ENCODE measurements at regions not wholly inside any gene's neighbourhood (a gene's known extent, or its start where the extent isn't known, plus 50 kb on each side); places are given as distances from the start of the nearest gene placed in this dataset.

DNA sequence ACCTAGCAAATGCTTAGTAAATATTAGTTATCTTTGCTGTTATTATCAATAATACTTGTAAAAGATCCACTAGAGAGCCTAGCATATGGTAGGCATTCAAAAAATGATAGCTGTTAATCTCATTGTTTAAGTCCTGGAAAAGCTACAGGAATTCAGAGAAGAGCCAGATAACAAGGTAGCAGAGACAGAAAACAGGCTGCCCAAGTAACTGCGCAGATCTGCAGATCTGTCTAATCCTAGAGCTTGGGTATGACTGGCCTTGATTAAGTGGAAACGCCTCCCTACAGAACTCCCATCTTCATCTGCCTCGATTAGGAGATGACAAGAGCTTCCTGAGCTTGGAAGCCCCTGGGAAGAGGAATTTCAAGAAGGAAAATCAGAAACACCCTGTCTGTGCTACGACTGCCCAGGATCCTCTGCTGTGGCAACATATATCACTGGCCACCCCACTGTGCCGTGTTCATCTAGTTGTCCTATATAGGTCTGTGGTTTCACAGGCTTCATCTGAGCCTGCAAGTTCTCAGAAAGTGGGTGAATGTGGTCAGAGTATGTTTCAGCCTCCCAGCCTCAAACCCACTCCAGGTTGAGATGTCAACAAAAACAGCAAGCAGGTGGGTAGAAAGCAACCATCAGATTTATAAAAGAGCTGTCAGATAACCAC lies 151.5 kb upstream of the PKDCC start:
- no peaks in the 10 kb centered on the region for H3K9me3 ChIP-seq
- intact Hi-C loops (cut with DNase I; ENCODE audit: low total_unique reads) = no loop called here
- WGBS, 5 donors = 64 to 80% (median 77%) methylated on average over 5 of the region's 5 CpGs
- H3K4me3 ChIP-seq = no peak overlapping the region
- H3K27me3 ChIP-seq = no peaks in the 10 kb centered on the region
- peak in 1 of 2 donors; percentile 26 for DNase-seq
- H3K36me3 ChIP-seq = no peaks in the 10 kb centered on the region
- H3K4me1 ChIP-seq = peaks cover 0 to 14% (median 0%) of the 10 kb centered on the region in 4 donors
- TF ChIP-seq POLR2A (IDR thresholded peaks at IDR 0.05) = no peak
- TF ChIP-seq, protein P1, sequence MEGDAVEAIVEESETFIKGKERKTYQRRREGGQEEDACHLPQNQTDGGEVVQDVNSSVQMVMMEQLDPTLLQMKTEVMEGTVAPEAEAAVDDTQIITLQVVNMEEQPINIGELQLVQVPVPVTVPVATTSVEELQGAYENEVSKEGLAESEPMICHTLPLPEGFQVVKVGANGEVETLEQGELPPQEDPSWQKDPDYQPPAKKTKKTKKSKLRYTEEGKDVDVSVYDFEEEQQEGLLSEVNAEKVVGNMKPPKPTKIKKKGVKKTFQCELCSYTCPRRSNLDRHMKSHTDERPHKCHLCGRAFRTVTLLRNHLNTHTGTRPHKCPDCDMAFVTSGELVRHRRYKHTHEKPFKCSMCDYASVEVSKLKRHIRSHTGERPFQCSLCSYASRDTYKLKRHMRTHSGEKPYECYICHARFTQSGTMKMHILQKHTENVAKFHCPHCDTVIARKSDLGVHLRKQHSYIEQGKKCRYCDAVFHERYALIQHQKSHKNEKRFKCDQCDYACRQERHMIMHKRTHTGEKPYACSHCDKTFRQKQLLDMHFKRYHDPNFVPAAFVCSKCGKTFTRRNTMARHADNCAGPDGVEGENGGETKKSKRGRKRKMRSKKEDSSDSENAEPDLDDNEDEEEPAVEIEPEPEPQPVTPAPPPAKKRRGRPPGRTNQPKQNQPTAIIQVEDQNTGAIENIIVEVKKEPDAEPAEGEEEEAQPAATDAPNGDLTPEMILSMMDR (IDR thresholded peaks at IDR 0.05) = no peak
- TF ChIP-seq POLR2AphosphoS5 (IDR thresholded peaks at IDR 0.05) = no peak
- TF ChIP-seq EP300 (IDR thresholded peaks at IDR 0.05) = no peak
- no peak overlapping the region for H3K27ac ChIP-seq

DNA sequence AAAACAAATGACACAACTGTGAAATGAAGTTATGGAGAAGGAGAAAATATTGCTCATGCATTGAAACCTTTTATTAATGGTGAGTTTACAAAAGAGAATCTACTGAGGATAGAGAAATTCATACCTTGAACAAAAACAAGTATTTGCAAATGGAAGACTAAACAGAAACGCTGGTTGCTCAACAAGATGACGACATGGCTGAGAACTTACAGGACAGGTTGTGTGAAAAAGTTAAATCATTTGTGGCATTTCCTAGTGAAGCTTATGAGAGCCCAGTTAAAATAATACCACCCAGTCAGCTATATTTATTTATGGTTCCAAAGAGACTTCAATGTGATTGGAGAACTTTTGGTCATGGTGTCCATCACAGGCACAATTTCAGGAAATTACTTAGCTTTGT lies 148.6 kb upstream of the PKDCC start:
- intact Hi-C loops (cut with DNase I; ENCODE audit: low total_unique reads) = no loop called here
- H3K4me3 ChIP-seq = no peak overlapping the region
- no peaks in the 10 kb centered on the region for H3K36me3 ChIP-seq
- peaks cover 0 to 14% (median 0%) of the 10 kb centered on the region in 4 donors for H3K4me1 ChIP-seq
- peak in 1 of 2 donors; percentile 78 for DNase-seq
- no peak overlapping the region for H3K27ac ChIP-seq
- no peak for TF ChIP-seq EP300 (IDR thresholded peaks at IDR 0.05)
- TF ChIP-seq, protein P1 (IDR thresholded peaks at IDR 0.05) = no peak
- no peak for TF ChIP-seq POLR2AphosphoS5 (IDR thresholded peaks at IDR 0.05)
- no peak for TF ChIP-seq POLR2A (IDR thresholded peaks at IDR 0.05)
- WGBS, 5 donors = 57 to 70% (median 61%) methylated on average over 2 of the region's 2 CpGs
- H3K27me3 ChIP-seq = peaks cover 0 to 9% (median 0%) of the 10 kb centered on the region in 3 donors
- no peaks in the 10 kb centered on the region for H3K9me3 ChIP-seq

DNA sequence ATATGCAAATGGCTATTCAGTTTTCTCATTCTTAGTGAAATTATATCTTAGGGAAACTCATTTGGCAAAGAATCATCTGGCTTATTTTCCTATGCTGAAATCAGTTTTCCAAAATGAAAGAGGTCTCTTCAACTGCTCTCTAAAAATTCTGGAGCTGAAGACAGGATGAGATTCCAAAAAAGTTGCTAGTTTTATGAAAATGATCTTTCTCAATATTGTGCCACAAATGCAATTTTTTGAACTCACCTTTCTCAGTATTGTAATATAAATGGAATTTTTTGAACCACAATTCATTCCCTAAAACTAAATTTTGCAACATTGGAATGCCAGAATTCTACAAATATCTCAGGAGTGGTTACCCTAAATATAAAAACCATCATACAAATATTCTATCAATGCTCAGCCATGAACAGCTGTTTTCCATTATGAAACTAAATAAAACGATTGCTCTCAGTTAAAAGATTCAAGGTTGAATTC lies 147.7 kb upstream of the PKDCC start:
- H3K4me1 ChIP-seq = peaks cover 0 to 14% (median 0%) of the 10 kb centered on the region in 4 donors
- no peak overlapping the region for H3K4me3 ChIP-seq
- 58 to 92% (median 80%) methylated on average over 1 of the region's 1 CpG for WGBS, 5 donors
- no peaks in the 10 kb centered on the region for H3K36me3 ChIP-seq
- H3K27me3 ChIP-seq = peaks cover 0 to 9% (median 0%) of the 10 kb centered on the region in 3 donors
- H3K9me3 ChIP-seq = no peaks in the 10 kb centered on the region
- DNase-seq = peak in 1 of 2 donors; percentile 22
- TF ChIP-seq POLR2A (IDR thresholded peaks at IDR 0.05) (no peak), EP300 (IDR thresholded peaks at IDR 0.05) (no peak), POLR2AphosphoS5 (IDR thresholded peaks at IDR 0.05) (no peak)
- TF ChIP-seq, protein P1 (IDR thresholded peaks at IDR 0.05) = no peak
- intact Hi-C loops (cut with DNase I; ENCODE audit: low total_unique reads) = no loop called here
- no peak overlapping the region for H3K27ac ChIP-seq

DNA sequence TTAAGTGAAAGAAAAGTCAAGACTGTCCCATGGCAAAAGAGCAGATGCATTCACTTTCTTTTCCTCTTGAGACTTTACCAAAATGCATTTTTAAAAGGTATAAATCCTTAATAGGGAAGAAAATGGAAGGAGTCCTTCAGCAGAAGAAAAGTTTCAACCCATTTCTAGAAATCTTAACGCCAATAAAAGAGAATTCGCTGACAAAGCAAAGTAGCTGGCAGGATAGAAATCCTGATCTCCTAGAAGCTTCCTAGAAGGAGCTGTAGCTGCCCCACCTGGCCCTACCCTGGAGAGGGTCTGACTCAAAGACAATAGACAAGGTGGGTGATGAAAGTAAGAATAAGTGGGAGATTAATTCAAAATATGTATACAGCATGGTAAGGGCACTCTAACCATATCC lies 144.9 kb upstream of the PKDCC start:
- Histone ChIP-seq H3K9me3 (no peaks in the 10 kb centered on the region), H3K4me1 (peaks cover 0 to 15% (median 0%) of the 10 kb centered on the region in 4 donors), H3K4me3 (no peak overlapping the region), H3K27me3 (peaks cover 0 to 9% (median 0%) of the 10 kb centered on the region in 3 donors), H3K36me3 (no peaks in the 10 kb centered on the region), H3K27ac (no peak overlapping the region)
- no peak for TF ChIP-seq EP300 (IDR thresholded peaks at IDR 0.05)
- intact Hi-C loops (cut with DNase I; ENCODE audit: low total_unique reads) = no loop called here
- DNase-seq = no peak
- WGBS, 5 donors = 91 to 95% (median 94%) methylated on average over 2 of the region's 2 CpGs

Data from stomach (tissue), 8 donors.